GM12872 (cell line): ENCODE measurements at regions not wholly inside any gene's neighbourhood (a gene's known extent, or its start where the extent isn't known, plus 50 kb on each side); places are given as distances from the start of the nearest gene placed in this dataset.

Experiments used
- CTCF ChIP-seq: IDR thresholded peaks from 3 replicates; pipeline ENCODE4 v1.5.1; 2011; ENCODE audit warnings: low read depth, mild to moderate bottlenecking, low read length, moderate library complexity; ENCODE audit not compliant: insufficient read depth

GRCh38 chr6:86657192-86657591, 280.1 kb upstream of the HTR1E start:
- TF ChIP-seq CTCF: no peak

- TF ChIP-seq CTCF: no peak
Measured at GRCh38 chr6:86629123-86629522, 308.2 kb upstream of the HTR1E start.

- no peak for TF ChIP-seq CTCF
Measured at GRCh38 chr6:86619428-86619827, 317.9 kb upstream of the HTR1E start.

- TF ChIP-seq CTCF: no peak
Measured at GRCh38 chr6:86615299-86615698, 322.0 kb upstream of the HTR1E start.

- no peak for TF ChIP-seq CTCF
Measured at GRCh38 chr6:86609549-86610388, 327.6 kb upstream of the HTR1E start.

- no peak for TF ChIP-seq CTCF
Measured at GRCh38 chr6:86595641-86596040, 341.7 kb upstream of the HTR1E start.

GRCh38 chr6:86586195-86586594, 351.1 kb upstream of the HTR1E start:
- no peak for TF ChIP-seq CTCF
